ENCODE measurements at regions not wholly inside any gene's neighbourhood (a gene's known extent, or its start where the extent isn't known, plus 50 kb on each side); places are given as distances from the start of the nearest gene placed in this dataset.

DNA sequence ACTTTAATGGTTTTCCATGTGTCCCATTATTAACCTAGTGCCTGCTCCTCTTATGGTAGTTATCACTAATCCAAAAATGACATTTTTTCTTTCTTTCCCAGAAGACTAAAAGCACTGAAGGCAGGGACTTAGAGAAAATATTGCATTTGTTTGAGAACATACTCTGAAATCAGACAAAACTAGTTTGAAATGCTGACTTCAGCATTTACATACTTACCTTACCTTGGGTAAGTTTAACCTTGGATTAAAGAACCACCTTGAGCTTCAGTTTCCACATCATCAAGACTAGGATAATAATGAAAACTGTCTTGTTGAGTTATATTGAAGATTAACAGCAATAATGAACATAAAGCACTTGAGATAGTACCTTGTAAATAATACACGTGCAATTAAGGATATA, 413.0 kb downstream of the SOX2 start:
- TF ChIP-seq CTCF (IDR thresholded peaks at IDR 0.05): no peak
- no peak for TF ChIP-seq POLR2A (IDR thresholded peaks at IDR 0.05; ENCODE audit: low read depth)
- no peak for TF ChIP-seq POLR2AphosphoS5 (IDR thresholded peaks at IDR 0.05)
- TF ChIP-seq EP300 (IDR thresholded peaks at IDR 0.05): no peak

Data from esophagus muscularis mucosa (tissue), 4 donors.